Stomach (tissue), 8 donors: ENCODE measurements at regions not wholly inside any gene's neighbourhood (a gene's known extent, or its start where the extent isn't known, plus 50 kb on each side); places are given as distances from the start of the nearest gene placed in this dataset.

Experiments
- DNase-seq, 2 donors: peaks; one replicate each; pipeline versions ENCODE4 v3.0.0 to v3.0.0-alpha.2; 2013 to 2019
- H3K27ac ChIP-seq, 5 donors: fragments of 200-600 bp in 4 of 5; sonication (generic) in 4 of 5; one replicate each; pipeline ENCODE4 v1.5.1; 2013 to 2019; ENCODE audit warnings: mild to moderate bottlenecking in 1 of 5, moderate library complexity in 1 of 5
- H3K27me3 ChIP-seq, 3 donors: fragments of 200-600 bp; sonication (generic); one replicate each; pipeline ENCODE4 v1.5.1; 2017 to 2019; ENCODE audit warnings: mixed run types in 1 of 3
- H3K36me3 ChIP-seq, 4 donors: fragments of 200-600 bp; sonication (generic); 1 replicate in 3 of 4; 2 replicates in 1 of 4; pipeline ENCODE4 v1.5.1; 2016 to 2019
- H3K4me1 ChIP-seq, 4 donors: fragments of 200-600 bp; sonication (generic); one replicate each; pipeline ENCODE4 v1.5.1; 2016 to 2019
- H3K4me3 ChIP-seq, 4 donors: fragments of 200-600 bp; sonication (generic) in 3 of 4; one replicate each; pipeline ENCODE4 v1.5.1; 2016 to 2019; ENCODE audit warnings: mild to moderate bottlenecking in 1 of 4
- H3K9me3 ChIP-seq, 4 donors: fragments of 200-600 bp; sonication (generic); one replicate each; pipeline ENCODE4 v1.5.1; 2016 to 2019
- CTCF ChIP-seq, 7 experiments: fragments of 450-650 bp in 4 of 7; fragments of 200-600 bp in 3 of 7; sonication (generic) in 3 of 7; IDR thresholded peaks; one replicate each; pipeline ENCODE4 v1.5.1; 2016 to 2019; ENCODE audit warnings: antibody characterized with exemption in 7 of 7, control low read depth in 2 of 7, mild to moderate bottlenecking in 1 of 7
- EP300 ChIP-seq: sonication (generic); formaldehyde crosslinking; IDR thresholded peaks from one replicate; pipeline ENCODE4 v1.6.1; 2017; ENCODE audit warnings: antibody characterized with exemption
- POLR2A ChIP-seq, 4 donors: fragments of 450-650 bp; IDR thresholded peaks; one replicate each; pipeline ENCODE4 v1.6.1; 2016; ENCODE audit warnings: antibody characterized with exemption in 4 of 4, control low read depth in 2 of 4, mild to moderate bottlenecking in 1 of 4, moderate library complexity in 1 of 4
- POLR2AphosphoS5 ChIP-seq, 3 donors: sonication (generic); formaldehyde crosslinking; IDR thresholded peaks; one replicate each; pipeline ENCODE4 v1.6.1; 2016; ENCODE audit warnings: antibody characterized with exemption in 3 of 3
- whole genome bisulfite sequencing, 5 donors: extraction: QIAGEN DNeasy Blood & Tissue Kit in 3 of 5; methylation state at CpG; one replicate each; pipeline versions ENCODE4 v1.1.5 to v1.1.7; 2013 to 2018; 5-methylcytosine and 5-hydroxymethylcytosine counted together
- intact Hi-C: fragments of 100-400 bp; cut with DNase I; formaldehyde crosslinking; loops from one replicate; pipeline ENCODE4 v1.15.1; 2023; ENCODE audit warnings: low total_unique reads
- donor health status: healthy with polysubstance abuse.
- donor health status: Bipolar disorder and iron deficiency.
- donor health status: healthy.

- H3K4me1 ChIP-seq = no peaks in the 10 kb centered on the region
- WGBS, 5 donors = 64 to 74% (median 69%) methylated on average over 2 of the region's 2 CpGs
- no peaks in the 10 kb centered on the region for H3K27me3 ChIP-seq
- no peak overlapping the region for H3K4me3 ChIP-seq
- TF ChIP-seq POLR2A (IDR thresholded peaks at IDR 0.05) = no peak
- no peak for TF ChIP-seq EP300
- no peak for TF ChIP-seq CTCF (IDR thresholded peaks at IDR 0.05)
- no peak for TF ChIP-seq POLR2AphosphoS5 (IDR thresholded peaks at IDR 0.05)
- no peaks in the 10 kb centered on the region for H3K36me3 ChIP-seq
- DNase-seq = no peak
- no peaks in the 10 kb centered on the region for H3K9me3 ChIP-seq
- intact Hi-C loops = no loop called here
- H3K27ac ChIP-seq = no peak overlapping the region
These were observed 325.8 kb upstream of the NR5A2 start for GRCh38 chr1:199701726-199702125.

GRCh38 chr1:199704231-199704630 lies 323.3 kb upstream of the NR5A2 start:
- DNase-seq = no peak
- TF ChIP-seq POLR2A (IDR thresholded peaks at IDR 0.05) (no peak), POLR2AphosphoS5 (IDR thresholded peaks at IDR 0.05) (no peak), EP300 (no peak), CTCF (IDR thresholded peaks at IDR 0.05) (no peak)
- no peaks in the 10 kb centered on the region for H3K9me3 ChIP-seq
- H3K27ac ChIP-seq = no peak overlapping the region
- H3K4me1 ChIP-seq = no peaks in the 10 kb centered on the region
- H3K36me3 ChIP-seq = no peaks in the 10 kb centered on the region
- no peak overlapping the region for H3K4me3 ChIP-seq
- H3K27me3 ChIP-seq = no peaks in the 10 kb centered on the region
- intact Hi-C loops = no loop called here

- peaks cover 0 to 13% (median 8%) of the 10 kb centered on the region in 4 donors for H3K9me3 ChIP-seq
- no peaks in the 10 kb centered on the region for H3K27me3 ChIP-seq
- no peak overlapping the region for H3K4me3 ChIP-seq
- no peak overlapping the region for H3K27ac ChIP-seq
- DNase-seq = no peak
- H3K4me1 ChIP-seq = no peaks in the 10 kb centered on the region
- TF ChIP-seq POLR2A (IDR thresholded peaks at IDR 0.05) (no peak), CTCF (IDR thresholded peaks at IDR 0.05) (no peak), EP300 (no peak), POLR2AphosphoS5 (IDR thresholded peaks at IDR 0.05) (no peak)
- intact Hi-C loops = no loop called here
- no peaks in the 10 kb centered on the region for H3K36me3 ChIP-seq
These were observed 321.7 kb upstream of the NR5A2 start for GRCh38 chr1:199705825-199706224.

- Histone ChIP-seq H3K27me3 (no peaks in the 10 kb centered on the region), H3K27ac (no peak overlapping the region), H3K4me1 (no peaks in the 10 kb centered on the region), H3K36me3 (no peaks in the 10 kb centered on the region), H3K9me3 (peaks cover 0 to 25% (median 14%) of the 10 kb centered on the region in 4 donors), H3K4me3 (no peak overlapping the region)
- no peak for DNase-seq
- intact Hi-C loops = no loop called here
- TF ChIP-seq EP300 (no peak), POLR2A (IDR thresholded peaks at IDR 0.05) (no peak), CTCF (IDR thresholded peaks at IDR 0.05) (no peak)
- WGBS, 5 donors = 60 to 75% (median 71%) methylated on average over 3 to 5 of the region's 5 CpGs
These were observed 320.5 kb upstream of the NR5A2 start for GRCh38 chr1:199706826-199707606.
